ENCODE measurements at regions not wholly inside any gene's neighbourhood (a gene's known extent, or its start where the extent isn't known, plus 50 kb on each side); places are given as distances from the start of the nearest gene placed in this dataset.

- no peaks in the 10 kb centered on the region for H3K4me1 ChIP-seq
- no peak overlapping the region for H3K27ac ChIP-seq
- WGBS, 2 donors = 91% methylated on average over 9 to 15 of the region's 17 CpGs
- H3K36me3 ChIP-seq = no peaks in the 10 kb centered on the region
- no peak overlapping the region for H3K4me3 ChIP-seq
- DNase-seq (ENCODE audit: low spot score in 2 of 2) = no peak
- no peak for TF ChIP-seq POLR2A (IDR thresholded peaks at IDR 0.05)
- TF ChIP-seq EP300 (IDR thresholded peaks at IDR 0.05) = no peak
- TF ChIP-seq CTCF (IDR thresholded peaks at IDR 0.05) = no peak
- no peaks in the 10 kb centered on the region for H3K27me3 ChIP-seq
- H3K9me3 ChIP-seq = no peaks in the 10 kb centered on the region
Observed at GRCh38 chr3:13221491-13222061, 148.3 kb upstream of the IQSEC1 start.

GRCh38 chr3:13220991-13221390 lies 147.8 kb upstream of the IQSEC1 start:
- Histone ChIP-seq H3K4me1 (no peaks in the 10 kb centered on the region), H3K36me3 (no peaks in the 10 kb centered on the region), H3K27ac (no peak overlapping the region), H3K4me3 (no peak overlapping the region), H3K27me3 (no peaks in the 10 kb centered on the region), H3K9me3 (no peaks in the 10 kb centered on the region)
- 74 to 83% methylated on average over 5 to 7 of the region's 8 CpGs for WGBS, 2 donors
- no peak for TF ChIP-seq POLR2A (IDR thresholded peaks at IDR 0.05)
- TF ChIP-seq EP300 (IDR thresholded peaks at IDR 0.05) = no peak
- no peak for DNase-seq (ENCODE audit: low spot score in 2 of 2)

GRCh38 chr3:13219902-13220296 lies 146.7 kb upstream of the IQSEC1 start:
- no peak overlapping the region for H3K27ac ChIP-seq
- 74 to 87% methylated on average over 8 to 10 of the region's 10 CpGs for WGBS, 2 donors
- TF ChIP-seq CTCF (IDR thresholded peaks at IDR 0.05) (no peak), POLR2A (IDR thresholded peaks at IDR 0.05) (no peak), EP300 (IDR thresholded peaks at IDR 0.05) (no peak)

GRCh38 chr3:13219077-13219901 lies 146.1 kb upstream of the IQSEC1 start:
- 82 to 85% methylated on average over 16 to 20 of the region's 20 CpGs for WGBS, 2 donors
- Histone ChIP-seq H3K4me1 (no peaks in the 10 kb centered on the region), H3K36me3 (no peaks in the 10 kb centered on the region), H3K4me3 (no peak overlapping the region), H3K27me3 (no peaks in the 10 kb centered on the region), H3K9me3 (no peaks in the 10 kb centered on the region), H3K27ac (no peak overlapping the region)
- DNase-seq (ENCODE audit: low spot score in 2 of 2) = no peak
- no peak for TF ChIP-seq EP300 (IDR thresholded peaks at IDR 0.05)
- TF ChIP-seq POLR2A (IDR thresholded peaks at IDR 0.05) = no peak
- TF ChIP-seq CTCF (IDR thresholded peaks at IDR 0.05) = no peak

More at GRCh38 chr3:13219902-13220296, 146.7 kb upstream of the IQSEC1 start:
- DNase-seq (ENCODE audit: low spot score in 2 of 2) = no peak
- H3K9me3 ChIP-seq = no peaks in the 10 kb centered on the region
- no peaks in the 10 kb centered on the region for H3K36me3 ChIP-seq
- H3K4me3 ChIP-seq = no peak overlapping the region
- H3K4me1 ChIP-seq = no peaks in the 10 kb centered on the region
- no peaks in the 10 kb centered on the region for H3K27me3 ChIP-seq

- DNase-seq (ENCODE audit: low spot score in 2 of 2) = no peak
- no peaks in the 10 kb centered on the region for H3K4me1 ChIP-seq
- no peaks in the 10 kb centered on the region for H3K27me3 ChIP-seq
- WGBS, 2 donors = 59 to 77% methylated on average over 4 of the region's 4 CpGs
- no peaks in the 10 kb centered on the region for H3K9me3 ChIP-seq
- TF ChIP-seq POLR2A (IDR thresholded peaks at IDR 0.05) = no peak
- H3K4me3 ChIP-seq = no peak overlapping the region
- H3K36me3 ChIP-seq = no peaks in the 10 kb centered on the region
- H3K27ac ChIP-seq = no peak overlapping the region
Observed at GRCh38 chr3:13218541-13218908, 145.3 kb upstream of the IQSEC1 start.

- Histone ChIP-seq H3K9me3 (no peaks in the 10 kb centered on the region), H3K4me3 (no peak overlapping the region), H3K4me1 (no peaks in the 10 kb centered on the region), H3K27me3 (no peaks in the 10 kb centered on the region), H3K36me3 (no peaks in the 10 kb centered on the region), H3K27ac (no peak overlapping the region)
- no peak for DNase-seq (ENCODE audit: low spot score in 2 of 2)
- TF ChIP-seq EP300 (IDR thresholded peaks at IDR 0.05) = no peak
- WGBS, 2 donors = 76 to 83% methylated on average over 9 of the region's 9 CpGs
Observed at GRCh38 chr3:13217736-13218540, 144.7 kb upstream of the IQSEC1 start.
